NB4 (cell line): ENCODE measurements at regions not wholly inside any gene's neighbourhood (a gene's known extent, or its start where the extent isn't known, plus 50 kb on each side); places are given as distances from the start of the nearest gene placed in this dataset.

Experiments used
- DNase-seq: peaks from one replicate; pipeline ENCODE4 v3.0.0; 2010; ENCODE audit warnings: low read depth
- H3K4me3 ChIP-seq: one replicate; pipeline ENCODE4 v1.5.1; 2011; ENCODE audit warnings: mild to moderate bottlenecking, low read depth, low read length, moderate library complexity
- MYC ChIP-seq: IDR thresholded peaks from 2 replicates; pipeline ENCODE4 v1.6.1; 2011; ENCODE audit warnings: low read depth, low read length
- POLR2A ChIP-seq: IDR thresholded peaks from 2 replicates; pipeline ENCODE4 v1.6.1; 2011; ENCODE audit warnings: mild to moderate bottlenecking; ENCODE audit not compliant: insufficient read length; ENCODE audit errors: extremely low read depth
- TF ChIP-seq, protein P1 (sequence below): IDR thresholded peaks from 2 replicates; pipeline ENCODE4 v1.6.1; 2011; ENCODE audit warnings: low read depth, low read length
- TF ChIP-seq, protein P2 (sequence below): IDR thresholded peaks from one replicate; pipeline ENCODE4 v1.5.1; 2012; ENCODE audit warnings: low read depth, low read length

DNA sequence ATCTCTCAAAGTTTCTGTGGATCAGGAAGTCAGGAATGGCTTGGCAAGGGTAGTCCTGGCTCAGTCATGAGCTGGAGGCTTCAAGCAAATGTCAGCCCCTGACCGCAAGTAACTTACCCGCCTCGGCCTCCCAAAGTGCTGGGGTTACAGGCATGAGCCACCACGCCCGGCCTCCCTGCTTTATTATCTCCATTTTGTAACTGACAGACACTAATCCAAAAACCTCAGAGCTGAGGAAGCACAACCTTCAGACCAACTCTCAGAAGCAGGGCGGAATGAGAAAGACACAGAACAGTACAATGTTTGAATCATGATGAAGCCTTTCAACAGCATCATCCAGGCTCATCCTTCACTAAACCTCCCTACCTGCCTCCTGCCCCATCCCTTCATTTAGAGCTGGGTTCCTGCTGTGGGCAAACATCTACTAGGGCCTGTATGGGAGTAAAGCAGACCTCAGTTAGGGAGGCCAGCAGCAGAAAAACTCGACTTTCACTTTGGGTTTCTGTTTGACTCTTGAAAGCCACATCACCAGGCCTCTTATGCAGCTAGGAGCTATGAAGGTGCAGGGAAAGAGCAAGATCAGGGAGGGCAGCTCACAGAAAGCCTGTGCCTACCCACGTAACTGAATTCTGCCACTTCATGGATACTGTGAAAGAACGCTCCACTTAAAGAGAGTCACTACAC, 84.4 kb upstream of the RAB4A start:
- TF ChIP-seq, protein P1, sequence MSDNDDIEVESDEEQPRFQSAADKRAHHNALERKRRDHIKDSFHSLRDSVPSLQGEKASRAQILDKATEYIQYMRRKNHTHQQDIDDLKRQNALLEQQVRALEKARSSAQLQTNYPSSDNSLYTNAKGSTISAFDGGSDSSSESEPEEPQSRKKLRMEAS = no peak
- TF ChIP-seq POLR2A = no peak
- TF ChIP-seq, protein P2, sequence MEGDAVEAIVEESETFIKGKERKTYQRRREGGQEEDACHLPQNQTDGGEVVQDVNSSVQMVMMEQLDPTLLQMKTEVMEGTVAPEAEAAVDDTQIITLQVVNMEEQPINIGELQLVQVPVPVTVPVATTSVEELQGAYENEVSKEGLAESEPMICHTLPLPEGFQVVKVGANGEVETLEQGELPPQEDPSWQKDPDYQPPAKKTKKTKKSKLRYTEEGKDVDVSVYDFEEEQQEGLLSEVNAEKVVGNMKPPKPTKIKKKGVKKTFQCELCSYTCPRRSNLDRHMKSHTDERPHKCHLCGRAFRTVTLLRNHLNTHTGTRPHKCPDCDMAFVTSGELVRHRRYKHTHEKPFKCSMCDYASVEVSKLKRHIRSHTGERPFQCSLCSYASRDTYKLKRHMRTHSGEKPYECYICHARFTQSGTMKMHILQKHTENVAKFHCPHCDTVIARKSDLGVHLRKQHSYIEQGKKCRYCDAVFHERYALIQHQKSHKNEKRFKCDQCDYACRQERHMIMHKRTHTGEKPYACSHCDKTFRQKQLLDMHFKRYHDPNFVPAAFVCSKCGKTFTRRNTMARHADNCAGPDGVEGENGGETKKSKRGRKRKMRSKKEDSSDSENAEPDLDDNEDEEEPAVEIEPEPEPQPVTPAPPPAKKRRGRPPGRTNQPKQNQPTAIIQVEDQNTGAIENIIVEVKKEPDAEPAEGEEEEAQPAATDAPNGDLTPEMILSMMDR = no peak
- no peak overlapping the region for H3K4me3 ChIP-seq
- no peak for DNase-seq

DNA sequence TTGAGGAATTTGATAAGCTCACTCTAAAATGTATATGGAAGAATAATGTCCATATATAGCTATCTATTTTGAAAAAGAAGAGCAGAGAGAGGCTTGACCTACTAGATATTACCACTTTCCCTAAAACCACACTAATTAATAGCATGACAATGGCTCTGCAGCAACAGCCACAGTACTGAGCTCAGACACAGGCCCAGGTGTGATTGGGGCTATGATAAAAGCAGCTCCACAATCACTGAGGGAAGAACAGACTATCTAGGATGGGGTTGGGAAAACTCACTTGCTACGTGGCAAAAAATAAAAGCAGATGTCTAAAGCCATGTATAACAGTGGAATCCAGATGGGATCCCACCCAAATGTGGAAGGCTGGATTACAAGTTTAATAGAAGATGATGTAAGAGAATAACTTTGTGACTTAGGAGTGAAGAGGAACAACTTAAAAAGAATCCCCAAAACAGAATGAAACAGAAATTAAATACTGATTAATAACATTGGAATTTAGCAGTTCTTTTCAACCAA, 80.8 kb upstream of the RAB4A start:
- no peak overlapping the region for H3K4me3 ChIP-seq

DNA sequence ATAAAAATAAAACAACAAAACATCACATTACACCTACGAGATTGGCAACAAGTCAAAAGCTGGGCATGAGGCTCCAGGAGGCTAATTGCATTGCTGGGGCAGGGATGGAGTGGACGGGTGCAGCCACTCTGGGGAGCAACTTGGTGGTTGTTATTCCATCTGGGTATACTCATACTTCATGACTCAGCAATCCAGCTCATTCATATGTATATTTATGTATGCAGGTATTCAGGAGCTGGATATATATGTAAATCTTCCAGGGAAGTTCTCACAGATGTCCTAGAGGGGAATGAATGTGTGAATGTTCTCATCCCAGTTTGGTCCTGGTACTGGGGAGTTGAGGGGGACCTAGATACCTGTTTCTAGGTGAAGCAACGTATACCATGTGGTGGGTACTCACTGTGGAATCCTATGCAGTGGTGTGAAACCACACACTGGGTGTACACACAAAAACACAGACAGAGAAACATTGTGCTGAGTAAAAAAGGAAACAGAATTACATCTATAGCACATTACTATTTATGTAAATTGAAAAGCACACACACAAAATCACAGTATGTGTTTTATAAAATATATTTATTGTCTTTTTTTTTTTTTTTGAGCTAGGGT, 79.7 kb upstream of the RAB4A start:
- no peak overlapping the region for H3K4me3 ChIP-seq
- no peak for TF ChIP-seq MYC
- TF ChIP-seq, protein P1 = no peak
- TF ChIP-seq, protein P2 = no peak
- no peak for TF ChIP-seq POLR2A
- DNase-seq = no peak

More for the DNA sequence above, 80.8 kb upstream of the RAB4A start:
- TF ChIP-seq POLR2A (no peak), MYC (no peak)
- TF ChIP-seq, protein P2 = no peak
- TF ChIP-seq, protein P1 = no peak
- DNase-seq = no peak

DNA sequence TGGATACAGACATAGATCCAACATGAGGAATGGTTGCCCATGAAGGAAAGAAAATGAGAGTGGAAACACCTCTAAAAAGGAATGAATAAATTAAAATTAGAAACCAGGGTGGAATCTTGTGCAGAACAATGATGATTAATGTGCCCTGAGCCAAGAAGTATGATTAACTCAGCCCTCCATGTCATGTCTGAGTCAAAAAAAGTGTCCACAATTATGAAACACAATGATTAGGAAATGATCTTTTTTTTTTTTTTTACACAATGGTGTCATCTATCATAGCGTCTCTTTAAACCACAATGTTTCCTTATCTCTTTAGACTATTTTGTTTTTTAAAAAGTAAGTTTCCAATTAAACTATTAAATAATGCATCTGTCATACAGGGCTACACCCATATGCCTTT, 78.9 kb upstream of the RAB4A start:
- DNase-seq = peak; percentile 72
- TF ChIP-seq, protein P1 = no peak
- TF ChIP-seq POLR2A (no peak), MYC (no peak; the same call in 1 of the 2 replicates)
- TF ChIP-seq, protein P2 = no peak

DNA sequence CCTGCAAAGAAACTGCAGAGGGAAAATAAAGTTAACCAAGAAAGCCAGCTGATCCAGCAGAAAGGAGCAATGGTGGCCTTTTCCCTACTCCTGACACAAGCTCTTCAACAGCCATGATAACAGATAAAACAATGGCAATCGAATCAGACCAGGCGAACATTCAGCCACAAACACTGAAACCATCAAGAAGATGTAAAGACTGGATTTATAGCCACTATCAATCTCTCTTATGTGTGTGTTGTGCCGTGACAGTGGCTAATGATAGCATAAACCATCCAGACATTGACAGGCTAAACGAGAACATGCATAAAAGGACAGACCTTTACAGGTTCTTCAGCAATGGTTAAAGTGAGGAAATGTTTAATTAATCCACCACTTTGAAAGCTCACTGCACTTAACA, 78.1 kb upstream of the RAB4A start:
- no peak overlapping the region for H3K4me3 ChIP-seq
- TF ChIP-seq MYC (no peak), POLR2A (no peak)
- TF ChIP-seq, protein P1 = no peak
- TF ChIP-seq, protein P2 = no peak
- no peak for DNase-seq

More for the DNA sequence above, 78.9 kb upstream of the RAB4A start:
- no peak overlapping the region for H3K4me3 ChIP-seq

DNA sequence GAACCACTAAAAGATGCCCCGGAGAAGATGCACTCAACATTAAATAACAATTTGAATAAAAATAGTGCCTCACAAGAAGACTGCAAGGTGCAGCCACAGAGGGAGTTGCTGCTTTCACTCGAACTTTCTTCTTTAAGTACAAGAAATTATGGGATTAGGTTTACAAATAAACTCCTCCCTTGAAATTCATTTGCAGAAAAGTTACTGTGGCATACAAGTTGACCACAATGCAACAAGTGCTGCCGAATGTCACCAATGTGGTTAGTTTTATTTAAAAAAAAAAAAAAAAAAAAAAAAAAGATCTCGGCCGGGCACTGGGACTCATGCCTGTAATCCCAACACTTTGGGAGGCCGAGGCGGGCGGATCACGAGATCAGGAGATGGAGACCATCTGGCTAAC, 76.8 kb upstream of the RAB4A start:
- no peak overlapping the region for H3K4me3 ChIP-seq
- no peak for DNase-seq
- TF ChIP-seq, protein P1 = no peak
- TF ChIP-seq POLR2A (no peak), MYC (no peak)
- TF ChIP-seq, protein P2 = no peak
